ENCODE measurements at regions not wholly inside any gene's neighbourhood (a gene's known extent, or its start where the extent isn't known, plus 50 kb on each side); places are given as distances from the start of the nearest gene placed in this dataset.

DNA sequence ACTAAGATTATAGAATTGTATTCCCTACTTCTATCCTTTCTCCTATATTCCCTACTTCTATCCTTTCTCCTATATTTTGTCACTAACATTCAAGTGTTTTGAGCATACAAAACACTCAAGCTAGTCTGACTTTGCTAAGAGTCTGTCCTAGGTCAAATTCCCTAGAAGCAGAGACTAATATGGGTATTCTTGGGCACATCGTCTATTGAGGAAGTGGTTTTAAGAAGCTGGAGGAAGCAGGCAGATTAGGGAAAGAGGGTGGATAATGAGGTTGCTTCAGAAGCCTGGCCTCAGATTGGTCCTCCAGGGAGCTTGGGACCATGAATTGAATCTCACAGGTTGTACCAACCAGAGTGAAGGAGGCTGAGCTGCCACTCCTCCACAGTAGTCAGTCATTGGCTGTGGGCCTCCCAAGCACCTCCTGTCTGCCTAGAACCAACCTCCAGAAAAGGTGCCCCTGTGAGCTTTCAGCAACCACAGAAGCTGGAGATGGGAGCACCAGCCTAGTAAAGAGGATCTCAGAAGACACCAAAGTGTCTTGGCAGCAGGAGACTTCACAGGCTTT is 295.9 kb upstream of the PHF14 start:
- H3K9me3 ChIP-seq (ENCODE audit: insufficient read depth, low read length, severe bottlenecking), result no peaks in the 10 kb centered on the region
- ATAC-seq (ENCODE audit: insufficient read depth, low read depth) (no peak), DNase-seq (no peak)
- H3K36me3 ChIP-seq (ENCODE audit: insufficient read depth, low read length), result no peaks in the 10 kb centered on the region
- no peaks in the 10 kb centered on the region for H4K20me1 ChIP-seq (ENCODE audit: insufficient read depth, low read length)
- no peaks in the 10 kb centered on the region for H3K4me1 ChIP-seq (ENCODE audit: insufficient read depth, low read length)
- H2AFZ ChIP-seq (ENCODE audit: low read depth, low read length), result no peak overlapping the region
- no peak for TF ChIP-seq EZH2 (IDR thresholded peaks at IDR 0.05; ENCODE audit: borderline replicate concordance, low read depth, low read length, severe bottlenecking)
- TF ChIP-seq, protein P1, sequence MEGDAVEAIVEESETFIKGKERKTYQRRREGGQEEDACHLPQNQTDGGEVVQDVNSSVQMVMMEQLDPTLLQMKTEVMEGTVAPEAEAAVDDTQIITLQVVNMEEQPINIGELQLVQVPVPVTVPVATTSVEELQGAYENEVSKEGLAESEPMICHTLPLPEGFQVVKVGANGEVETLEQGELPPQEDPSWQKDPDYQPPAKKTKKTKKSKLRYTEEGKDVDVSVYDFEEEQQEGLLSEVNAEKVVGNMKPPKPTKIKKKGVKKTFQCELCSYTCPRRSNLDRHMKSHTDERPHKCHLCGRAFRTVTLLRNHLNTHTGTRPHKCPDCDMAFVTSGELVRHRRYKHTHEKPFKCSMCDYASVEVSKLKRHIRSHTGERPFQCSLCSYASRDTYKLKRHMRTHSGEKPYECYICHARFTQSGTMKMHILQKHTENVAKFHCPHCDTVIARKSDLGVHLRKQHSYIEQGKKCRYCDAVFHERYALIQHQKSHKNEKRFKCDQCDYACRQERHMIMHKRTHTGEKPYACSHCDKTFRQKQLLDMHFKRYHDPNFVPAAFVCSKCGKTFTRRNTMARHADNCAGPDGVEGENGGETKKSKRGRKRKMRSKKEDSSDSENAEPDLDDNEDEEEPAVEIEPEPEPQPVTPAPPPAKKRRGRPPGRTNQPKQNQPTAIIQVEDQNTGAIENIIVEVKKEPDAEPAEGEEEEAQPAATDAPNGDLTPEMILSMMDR (IDR thresholded peaks at IDR 0.05; ENCODE audit: borderline replicate concordance, extremely low read depth, low read length, poor library complexity, severe bottlenecking), result no peak
- H3K4me3 ChIP-seq (ENCODE audit: low read depth in 1 of 2, low read length in 2 of 2), result no peak overlapping the region
- H3K9ac ChIP-seq (ENCODE audit: low read depth, low read length), result no peak overlapping the region
- no peaks in the 10 kb centered on the region for H3K79me2 ChIP-seq (ENCODE audit: insufficient read depth, low read length)
- no peaks in the 10 kb centered on the region for H3K27me3 ChIP-seq (ENCODE audit: insufficient read depth, low read length, poor library complexity)
- no peak overlapping the region for H3K27ac ChIP-seq (ENCODE audit: low read length)
- no peak overlapping the region for H3K4me2 ChIP-seq (ENCODE audit: insufficient read depth, low read length)

DNA sequence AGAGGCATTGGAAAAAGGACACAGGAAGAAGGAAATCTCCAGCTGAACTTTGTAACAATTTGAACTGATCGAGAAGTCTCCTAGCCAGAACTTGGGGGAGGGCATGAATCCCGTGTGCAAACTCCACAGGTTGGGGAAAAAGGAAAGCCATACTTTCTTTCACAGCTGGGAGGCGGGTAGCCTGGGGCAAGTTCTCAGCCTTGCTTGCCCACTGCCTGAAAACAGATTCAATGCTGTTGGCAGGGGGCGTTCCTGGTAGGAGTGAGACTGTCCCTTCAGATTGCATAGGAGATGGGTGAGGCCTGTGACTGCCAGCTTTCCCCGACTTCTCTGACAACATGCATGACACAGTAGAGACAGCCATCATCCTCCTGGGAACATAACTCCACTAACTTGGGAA is 289.1 kb upstream of the PHF14 start:
- no peak for ATAC-seq (ENCODE audit: insufficient read depth, low read depth)
- H2AFZ ChIP-seq (ENCODE audit: low read depth, low read length), result no peak overlapping the region
- no peak overlapping the region for H3K4me2 ChIP-seq (ENCODE audit: insufficient read depth, low read length)
- H3K9ac ChIP-seq (ENCODE audit: low read depth, low read length), result no peak overlapping the region
- no peaks in the 10 kb centered on the region for H3K9me3 ChIP-seq (ENCODE audit: insufficient read depth, low read length, severe bottlenecking)
- no peak for DNase-seq
- H3K27ac ChIP-seq (ENCODE audit: low read length), result no peak overlapping the region
- no peaks in the 10 kb centered on the region for H3K27me3 ChIP-seq (ENCODE audit: insufficient read depth, low read length, poor library complexity)
- no peak overlapping the region for H3K4me3 ChIP-seq (ENCODE audit: low read depth in 1 of 2, low read length in 2 of 2)
- H3K79me2 ChIP-seq (ENCODE audit: insufficient read depth, low read length), result no peaks in the 10 kb centered on the region
- H3K36me3 ChIP-seq (ENCODE audit: insufficient read depth, low read length), result no peaks in the 10 kb centered on the region
- TF ChIP-seq, protein P1 (IDR thresholded peaks at IDR 0.05; ENCODE audit: borderline replicate concordance, extremely low read depth, low read length, poor library complexity, severe bottlenecking), result no peak
- no peak for TF ChIP-seq EZH2 (IDR thresholded peaks at IDR 0.05; ENCODE audit: borderline replicate concordance, low read depth, low read length, severe bottlenecking)
- no peaks in the 10 kb centered on the region for H3K4me1 ChIP-seq (ENCODE audit: insufficient read depth, low read length)
- no peaks in the 10 kb centered on the region for H4K20me1 ChIP-seq (ENCODE audit: insufficient read depth, low read length)

DNA sequence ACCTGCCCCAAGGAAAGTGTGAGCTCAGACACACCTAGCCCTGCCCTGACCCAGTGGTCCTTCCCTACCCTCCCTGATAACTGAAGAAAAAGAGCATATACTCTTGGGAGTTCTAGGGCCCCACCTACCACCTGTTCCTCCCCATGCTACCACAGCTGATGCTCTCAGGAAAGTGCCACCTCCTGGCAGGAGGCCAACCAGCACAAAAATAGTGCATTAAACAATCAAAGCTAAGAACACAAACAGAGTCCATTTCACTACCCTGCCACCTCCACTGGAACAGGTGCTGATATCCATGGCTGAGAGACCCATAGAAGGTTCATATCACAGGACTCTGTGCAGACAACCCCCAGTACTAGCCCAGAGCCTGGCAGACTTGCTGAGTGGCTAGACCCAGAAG is 288.6 kb upstream of the PHF14 start:
- no peaks in the 10 kb centered on the region for H3K27me3 ChIP-seq (ENCODE audit: insufficient read depth, low read length, poor library complexity)
- no peak for TF ChIP-seq EZH2 (IDR thresholded peaks at IDR 0.05; ENCODE audit: borderline replicate concordance, low read depth, low read length, severe bottlenecking)
- TF ChIP-seq, protein P1 (IDR thresholded peaks at IDR 0.05; ENCODE audit: borderline replicate concordance, extremely low read depth, low read length, poor library complexity, severe bottlenecking), result no peak
- no peaks in the 10 kb centered on the region for H4K20me1 ChIP-seq (ENCODE audit: insufficient read depth, low read length)
- no peak overlapping the region for H3K4me3 ChIP-seq (ENCODE audit: low read depth in 1 of 2, low read length in 2 of 2)
- H3K27ac ChIP-seq (ENCODE audit: low read length), result no peak overlapping the region
- H3K36me3 ChIP-seq (ENCODE audit: insufficient read depth, low read length), result no peaks in the 10 kb centered on the region
- H3K79me2 ChIP-seq (ENCODE audit: insufficient read depth, low read length), result no peaks in the 10 kb centered on the region
- no peak overlapping the region for H2AFZ ChIP-seq (ENCODE audit: low read depth, low read length)
- no peaks in the 10 kb centered on the region for H3K4me1 ChIP-seq (ENCODE audit: insufficient read depth, low read length)
- DNase-seq, result no peak
- no peak overlapping the region for H3K9ac ChIP-seq (ENCODE audit: low read depth, low read length)
- no peak overlapping the region for H3K4me2 ChIP-seq (ENCODE audit: insufficient read depth, low read length)
- no peaks in the 10 kb centered on the region for H3K9me3 ChIP-seq (ENCODE audit: insufficient read depth, low read length, severe bottlenecking)
- ATAC-seq (ENCODE audit: insufficient read depth, low read depth), result no peak

DNA sequence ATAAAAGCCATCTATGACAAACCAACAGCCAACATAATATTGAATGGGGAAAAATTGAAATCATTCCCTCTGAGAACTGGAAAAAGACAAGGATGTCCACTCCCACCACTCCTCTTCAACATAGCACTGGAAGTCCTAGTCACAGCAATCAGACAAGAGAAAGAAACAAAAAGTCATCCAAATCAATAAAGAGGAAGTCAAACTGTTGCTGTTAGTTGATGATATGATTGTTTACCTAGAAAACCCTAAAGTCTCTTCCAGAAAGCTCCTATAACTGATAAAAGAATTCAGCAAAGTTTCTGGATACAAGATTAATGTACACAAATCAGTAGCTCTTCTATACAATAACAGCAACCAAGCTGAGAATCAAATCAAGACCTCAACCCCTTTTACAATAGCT is 285.1 kb upstream of the PHF14 start:
- no peak overlapping the region for H3K4me2 ChIP-seq (ENCODE audit: insufficient read depth, low read length)
- TF ChIP-seq, protein P1 (IDR thresholded peaks at IDR 0.05; ENCODE audit: borderline replicate concordance, extremely low read depth, low read length, poor library complexity, severe bottlenecking), result no peak
- TF ChIP-seq EZH2 (IDR thresholded peaks at IDR 0.05; ENCODE audit: borderline replicate concordance, low read depth, low read length, severe bottlenecking), result no peak
- no peaks in the 10 kb centered on the region for H3K4me1 ChIP-seq (ENCODE audit: insufficient read depth, low read length)
- H3K27me3 ChIP-seq (ENCODE audit: insufficient read depth, low read length, poor library complexity), result no peaks in the 10 kb centered on the region
- no peaks in the 10 kb centered on the region for H3K36me3 ChIP-seq (ENCODE audit: insufficient read depth, low read length)
- H4K20me1 ChIP-seq (ENCODE audit: insufficient read depth, low read length), result no peaks in the 10 kb centered on the region
- H2AFZ ChIP-seq (ENCODE audit: low read depth, low read length), result no peak overlapping the region
- ATAC-seq (ENCODE audit: insufficient read depth, low read depth) (no peak), DNase-seq (no peak)
- H3K9ac ChIP-seq (ENCODE audit: low read depth, low read length), result no peak overlapping the region
- H3K27ac ChIP-seq (ENCODE audit: low read length), result no peak overlapping the region
- H3K79me2 ChIP-seq (ENCODE audit: insufficient read depth, low read length), result no peaks in the 10 kb centered on the region
- H3K4me3 ChIP-seq (ENCODE audit: low read depth in 1 of 2, low read length in 2 of 2), result no peak overlapping the region
- no peaks in the 10 kb centered on the region for H3K9me3 ChIP-seq (ENCODE audit: insufficient read depth, low read length, severe bottlenecking)
